ENCODE measurements at regions not wholly inside any gene's neighbourhood (a gene's known extent, or its start where the extent isn't known, plus 50 kb on each side); places are given as distances from the start of the nearest gene placed in this dataset.

GRCh38 chr3:3689601-3690375 lies 109.4 kb upstream of the LRRN1 start:
- H3K27ac ChIP-seq, result no peak overlapping the region
- H3K36me3 ChIP-seq, result no peaks in the 10 kb centered on the region
- H3K27me3 ChIP-seq, result no peaks in the 10 kb centered on the region
- intact Hi-C loops (cut with DNase I; ENCODE audit: low total_unique reads) (no loop called here), in situ Hi-C loops (cut with MboI; ENCODE audit: low pct_ligation_motif_present in 1 of 4, low pct_unique_long_range_greater_than_20kb in 1 of 4, low sequenced_read_pairs in 3 of 4) (no loop called here)
- no peaks in the 10 kb centered on the region for H3K4me1 ChIP-seq
- H3K9me3 ChIP-seq, result no peaks in the 10 kb centered on the region
- 61 to 94% methylated on average over 2 of the region's 2 CpGs for WGBS, 2 donors (ENCODE audit: low coverage in 1 of 2)
- H3K4me3 ChIP-seq, result no peak overlapping the region
- no peak for DNase-seq
- TF ChIP-seq POLR2A (IDR thresholded peaks at IDR 0.05) (no peak), POLR2AphosphoS5 (IDR thresholded peaks at IDR 0.05) (no peak), EP300 (IDR thresholded peaks at IDR 0.05; ENCODE audit: low read depth) (no peak)
- TF ChIP-seq, protein P1, sequence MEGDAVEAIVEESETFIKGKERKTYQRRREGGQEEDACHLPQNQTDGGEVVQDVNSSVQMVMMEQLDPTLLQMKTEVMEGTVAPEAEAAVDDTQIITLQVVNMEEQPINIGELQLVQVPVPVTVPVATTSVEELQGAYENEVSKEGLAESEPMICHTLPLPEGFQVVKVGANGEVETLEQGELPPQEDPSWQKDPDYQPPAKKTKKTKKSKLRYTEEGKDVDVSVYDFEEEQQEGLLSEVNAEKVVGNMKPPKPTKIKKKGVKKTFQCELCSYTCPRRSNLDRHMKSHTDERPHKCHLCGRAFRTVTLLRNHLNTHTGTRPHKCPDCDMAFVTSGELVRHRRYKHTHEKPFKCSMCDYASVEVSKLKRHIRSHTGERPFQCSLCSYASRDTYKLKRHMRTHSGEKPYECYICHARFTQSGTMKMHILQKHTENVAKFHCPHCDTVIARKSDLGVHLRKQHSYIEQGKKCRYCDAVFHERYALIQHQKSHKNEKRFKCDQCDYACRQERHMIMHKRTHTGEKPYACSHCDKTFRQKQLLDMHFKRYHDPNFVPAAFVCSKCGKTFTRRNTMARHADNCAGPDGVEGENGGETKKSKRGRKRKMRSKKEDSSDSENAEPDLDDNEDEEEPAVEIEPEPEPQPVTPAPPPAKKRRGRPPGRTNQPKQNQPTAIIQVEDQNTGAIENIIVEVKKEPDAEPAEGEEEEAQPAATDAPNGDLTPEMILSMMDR (IDR thresholded peaks at IDR 0.05), result no peak

- intact Hi-C loops (cut with DNase I; ENCODE audit: low total_unique reads) (no loop called here), in situ Hi-C loops (cut with MboI; ENCODE audit: low pct_ligation_motif_present in 1 of 4, low pct_unique_long_range_greater_than_20kb in 1 of 4, low sequenced_read_pairs in 3 of 4) (no loop called here)
- H3K4me1 ChIP-seq, result no peaks in the 10 kb centered on the region
- H3K27ac ChIP-seq, result no peak overlapping the region
- no peak for DNase-seq
- TF ChIP-seq EP300 (IDR thresholded peaks at IDR 0.05; ENCODE audit: low read depth) (no peak), POLR2AphosphoS5 (IDR thresholded peaks at IDR 0.05) (no peak), POLR2A (IDR thresholded peaks at IDR 0.05) (no peak)
- TF ChIP-seq, protein P1 (IDR thresholded peaks at IDR 0.05), result no peak
- H3K27me3 ChIP-seq, result no peaks in the 10 kb centered on the region
- 50 to 65% methylated on average over 3 of the region's 3 CpGs for WGBS, 2 donors (ENCODE audit: low coverage in 1 of 2)
- H3K36me3 ChIP-seq, result no peaks in the 10 kb centered on the region
- H3K9me3 ChIP-seq, result no peaks in the 10 kb centered on the region
- no peak overlapping the region for H3K4me3 ChIP-seq
Measured at GRCh38 chr3:3686907-3687648, 112.2 kb upstream of the LRRN1 start.

DNA sequence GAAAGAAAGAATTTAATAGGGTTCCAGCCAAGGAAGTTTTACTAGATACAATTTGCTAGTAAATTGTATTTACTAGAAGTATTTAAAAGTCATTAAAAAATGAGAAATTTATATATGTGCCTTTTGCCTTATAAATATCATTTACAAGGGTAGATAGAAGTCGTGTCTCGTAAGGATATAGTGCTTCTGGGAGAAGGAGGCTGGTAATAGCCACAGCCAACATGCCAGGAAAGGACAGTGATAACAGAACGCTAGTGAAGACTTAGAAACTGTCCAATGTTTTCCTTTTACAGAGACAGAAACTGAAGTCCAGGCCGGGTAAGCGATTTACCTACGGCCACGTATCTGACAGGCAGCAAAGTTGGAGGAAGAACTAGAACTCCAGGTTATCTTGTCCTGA lies 113.5 kb upstream of the LRRN1 start:
- Histone ChIP-seq H3K36me3 (no peaks in the 10 kb centered on the region), H3K4me3 (no peak overlapping the region), H3K4me1 (no peaks in the 10 kb centered on the region), H3K27ac (no peak overlapping the region), H3K9me3 (no peaks in the 10 kb centered on the region), H3K27me3 (no peaks in the 10 kb centered on the region)
- intact Hi-C loops (cut with DNase I; ENCODE audit: low total_unique reads), result no loop called here
- 69 to 84% methylated on average over 7 of the region's 7 CpGs for WGBS, 2 donors (ENCODE audit: low coverage in 1 of 2)
- in situ Hi-C loops (cut with MboI; ENCODE audit: low pct_ligation_motif_present in 1 of 4, low pct_unique_long_range_greater_than_20kb in 1 of 4, low sequenced_read_pairs in 3 of 4), result no loop called here
- no peak for DNase-seq
- TF ChIP-seq POLR2A (IDR thresholded peaks at IDR 0.05) (no peak), POLR2AphosphoS5 (IDR thresholded peaks at IDR 0.05) (no peak), EP300 (IDR thresholded peaks at IDR 0.05; ENCODE audit: low read depth) (no peak)
- TF ChIP-seq, protein P1 (IDR thresholded peaks at IDR 0.05), result no peak

DNA sequence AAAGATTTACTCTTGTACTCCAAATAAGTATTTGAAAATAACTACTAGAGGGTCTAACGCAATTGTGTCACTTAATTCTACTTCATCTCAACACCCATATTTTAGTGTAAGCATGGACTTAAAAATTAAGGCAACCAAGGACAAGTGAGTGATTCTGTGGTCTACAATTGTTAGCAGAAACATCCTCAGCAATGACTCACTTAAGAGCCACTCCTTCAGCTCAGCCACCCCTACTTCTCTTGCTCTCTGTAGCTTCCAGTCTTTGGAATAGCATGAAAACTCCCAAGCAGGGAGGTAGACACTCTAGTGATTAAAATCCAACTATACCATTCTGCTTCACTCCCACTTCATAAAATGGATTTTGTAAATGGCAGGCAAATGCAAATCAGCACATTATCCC lies 116.0 kb upstream of the LRRN1 start:
- TF ChIP-seq POLR2A (IDR thresholded peaks at IDR 0.05) (no peak), EP300 (IDR thresholded peaks at IDR 0.05; ENCODE audit: low read depth) (no peak), POLR2AphosphoS5 (IDR thresholded peaks at IDR 0.05) (no peak)
- TF ChIP-seq, protein P1 (IDR thresholded peaks at IDR 0.05), result no peak
- in situ Hi-C loops (cut with MboI; ENCODE audit: low pct_ligation_motif_present in 1 of 4, low pct_unique_long_range_greater_than_20kb in 1 of 4, low sequenced_read_pairs in 3 of 4), result no loop called here
- H3K27ac ChIP-seq, result no peak overlapping the region
- H3K36me3 ChIP-seq, result no peaks in the 10 kb centered on the region
- H3K4me3 ChIP-seq, result no peak overlapping the region
- WGBS, 2 donors (ENCODE audit: low coverage in 1 of 2), result 86 to 94% methylated on average over 1 of the region's 1 CpG
- H3K9me3 ChIP-seq, result no peaks in the 10 kb centered on the region
- H3K4me1 ChIP-seq, result no peaks in the 10 kb centered on the region
- no peaks in the 10 kb centered on the region for H3K27me3 ChIP-seq
- intact Hi-C loops (cut with DNase I; ENCODE audit: low total_unique reads), result no loop called here
- no peak for DNase-seq

All from transverse colon (tissue), 4 donors.